Tibial artery (tissue), 4 donors: ENCODE measurements at regions not wholly inside any gene's neighbourhood (a gene's known extent, or its start where the extent isn't known, plus 50 kb on each side); places are given as distances from the start of the nearest gene placed in this dataset.

ENCODE experiments used
- DNase-seq, 2 donors: peaks; one replicate each; pipeline ENCODE4 v3.0.0-alpha.2; 2019
- H3K27ac ChIP-seq, 2 donors: fragments of 200-600 bp; sonication (generic) in 1 of 2; 1 replicate in 1 of 2; 2 replicates in 1 of 2; pipeline ENCODE4 v1.5.1; 2018 to 2019; ENCODE audit warnings: mild to moderate bottlenecking in 1 of 2
- H3K27me3 ChIP-seq, 2 donors: fragments of 200-600 bp; sonication (generic) in 1 of 2; one replicate each; pipeline versions ENCODE4 v1.5.1 to v1.6.0; 2016 to 2019
- H3K36me3 ChIP-seq, 3 donors: fragments of 200-600 bp; sonication (generic) in 2 of 3; one replicate each; pipeline ENCODE4 v1.5.1; 2016 to 2019; ENCODE audit warnings: mild to moderate bottlenecking in 2 of 3
- H3K4me1 ChIP-seq, 4 donors: fragments of 200-600 bp; sonication (generic) in 2 of 4; 1 replicate in 3 of 4; 2 replicates in 1 of 4; pipeline ENCODE4 v1.5.1; 2016 to 2019
- H3K4me3 ChIP-seq, 2 donors: fragments of 200-600 bp; sonication (generic) in 1 of 2; 1 replicate in 1 of 2; 2 replicates in 1 of 2; pipeline ENCODE4 v1.5.1; 2018 to 2019; ENCODE audit warnings: mild to moderate bottlenecking in 2 of 2
- H3K9me3 ChIP-seq, 3 donors: fragments of 200-600 bp; sonication (generic) in 1 of 3; one replicate each; pipeline ENCODE4 v1.5.1; 2016 to 2019
- CTCF ChIP-seq, 2 experiments: fragments of 200-600 bp in 1 of 2; fragments of 450-650 bp in 1 of 2; IDR thresholded peaks; one replicate each; pipeline ENCODE4 v1.5.1; 2017 to 2019; ENCODE audit warnings: antibody characterized with exemption in 2 of 2, mild to moderate bottlenecking in 1 of 2, moderate library complexity in 1 of 2
- intact Hi-C: fragments of 100-400 bp; cut with DNase I; formaldehyde crosslinking; loops from one replicate; pipeline ENCODE4 v1.15.0; 2023; ENCODE audit warnings: low total_unique reads

GRCh38 chr15:70569714-70570231 lies 193.6 kb downstream of the UACA start:
- no peak for TF ChIP-seq CTCF (IDR thresholded peaks at IDR 0.05)
- H3K36me3 ChIP-seq = no peaks in the 10 kb centered on the region
- intact Hi-C loops = no loop called here
- H3K27me3 ChIP-seq = no peaks in the 10 kb centered on the region
- H3K9me3 ChIP-seq = no peaks in the 10 kb centered on the region
- H3K27ac ChIP-seq = no peak overlapping the region
- H3K4me1 ChIP-seq = peaks cover 0 to 4% (median 0%) of the 10 kb centered on the region in 4 donors
- no peak overlapping the region for H3K4me3 ChIP-seq
- no peak for DNase-seq

GRCh38 chr15:70569091-70569713 lies 194.2 kb downstream of the UACA start:
- intact Hi-C loops = no loop called here
- Histone ChIP-seq H3K27ac (no peak overlapping the region), H3K36me3 (no peaks in the 10 kb centered on the region), H3K9me3 (no peaks in the 10 kb centered on the region), H3K27me3 (no peaks in the 10 kb centered on the region), H3K4me1 (peaks cover 0 to 4% (median 0%) of the 10 kb centered on the region in 4 donors), H3K4me3 (no peak overlapping the region)
- peak; percentile 31 to 35 for TF ChIP-seq CTCF (IDR thresholded peaks at IDR 0.05)
- DNase-seq = peak in 1 of 2 donors; percentile 55

- Histone ChIP-seq H3K27me3 (peaks cover 0 to 3% of the 10 kb centered on the region in 2 donors), H3K4me1 (peaks cover 0 to 4% (median 0%) of the 10 kb centered on the region in 4 donors), H3K27ac (no peak overlapping the region), H3K9me3 (no peaks in the 10 kb centered on the region), H3K4me3 (no peak overlapping the region), H3K36me3 (no peaks in the 10 kb centered on the region)
- intact Hi-C loops = no loop called here
- DNase-seq = peak in 1 of 2 donors; percentile 42
- TF ChIP-seq CTCF (IDR thresholded peaks at IDR 0.05) = no peak
Measured at GRCh38 chr15:70566989-70567388, 196.4 kb downstream of the UACA start.

GRCh38 chr15:70566047-70566835 lies 197.1 kb downstream of the UACA start:
- Histone ChIP-seq H3K9me3 (no peaks in the 10 kb centered on the region), H3K4me1 (peaks cover 0 to 4% (median 0%) of the 10 kb centered on the region in 4 donors), H3K4me3 (no peak overlapping the region), H3K27ac (no peak overlapping the region), H3K27me3 (peaks cover 0 to 10% of the 10 kb centered on the region in 2 donors), H3K36me3 (no peaks in the 10 kb centered on the region)
- intact Hi-C loops = no loop called here
- peak in 1 of 2 donors; percentile 27 for DNase-seq
- no peak for TF ChIP-seq CTCF (IDR thresholded peaks at IDR 0.05)

- DNase-seq = peak in 1 of 2 donors; percentile 49
- no peaks in the 10 kb centered on the region for H3K4me1 ChIP-seq
- no peak overlapping the region for H3K4me3 ChIP-seq
- TF ChIP-seq CTCF (IDR thresholded peaks at IDR 0.05) = no peak
- H3K27ac ChIP-seq = no peak overlapping the region
- H3K27me3 ChIP-seq = peaks cover 0 to 21% of the 10 kb centered on the region in 2 donors
- no peaks in the 10 kb centered on the region for H3K9me3 ChIP-seq
- intact Hi-C loops = no loop called here
- H3K36me3 ChIP-seq = no peaks in the 10 kb centered on the region
Measured at GRCh38 chr15:70563561-70564095, 199.7 kb downstream of the UACA start.
